Lower leg skin (tissue), 3 donors: ENCODE measurements at regions not wholly inside any gene's neighbourhood (a gene's known extent, or its start where the extent isn't known, plus 50 kb on each side); places are given as distances from the start of the nearest gene placed in this dataset.

Source experiments
- POLR2A ChIP-seq, 2 donors: fragments of 450-650 bp; IDR thresholded peaks; one replicate each; pipeline ENCODE4 v1.6.1; 2016 to 2017; ENCODE audit warnings: antibody characterized with exemption in 2 of 2, mild to moderate bottlenecking in 1 of 2, moderate library complexity in 1 of 2
- TF ChIP-seq, protein P1 (sequence below), 3 donors: fragments of 450-650 bp; IDR thresholded peaks; one replicate each; pipeline ENCODE4 v1.5.1; 2016; ENCODE audit warnings: antibody characterized with exemption in 3 of 3, mild to moderate bottlenecking in 3 of 3, moderate library complexity in 2 of 3

DNA sequence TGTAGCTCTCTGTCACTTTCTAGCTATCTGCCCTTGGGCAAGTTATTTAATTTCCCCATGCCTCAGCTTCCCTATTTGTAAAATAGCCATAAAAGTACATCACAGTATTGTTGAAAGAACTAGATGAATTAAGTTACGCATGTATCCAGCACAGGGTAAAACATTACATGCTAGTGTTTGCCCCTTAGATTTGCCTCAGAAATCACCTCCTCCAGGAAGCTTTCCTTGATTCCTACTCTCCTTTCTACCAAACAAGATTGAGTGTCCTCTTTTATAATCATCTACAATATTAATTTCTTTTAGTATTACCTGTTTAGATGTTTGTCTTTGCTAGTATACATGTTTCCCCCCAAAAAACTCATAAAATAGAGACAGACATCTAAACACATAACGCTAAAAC is 369.5 kb downstream of the GBA3 start:
- TF ChIP-seq, protein P1, sequence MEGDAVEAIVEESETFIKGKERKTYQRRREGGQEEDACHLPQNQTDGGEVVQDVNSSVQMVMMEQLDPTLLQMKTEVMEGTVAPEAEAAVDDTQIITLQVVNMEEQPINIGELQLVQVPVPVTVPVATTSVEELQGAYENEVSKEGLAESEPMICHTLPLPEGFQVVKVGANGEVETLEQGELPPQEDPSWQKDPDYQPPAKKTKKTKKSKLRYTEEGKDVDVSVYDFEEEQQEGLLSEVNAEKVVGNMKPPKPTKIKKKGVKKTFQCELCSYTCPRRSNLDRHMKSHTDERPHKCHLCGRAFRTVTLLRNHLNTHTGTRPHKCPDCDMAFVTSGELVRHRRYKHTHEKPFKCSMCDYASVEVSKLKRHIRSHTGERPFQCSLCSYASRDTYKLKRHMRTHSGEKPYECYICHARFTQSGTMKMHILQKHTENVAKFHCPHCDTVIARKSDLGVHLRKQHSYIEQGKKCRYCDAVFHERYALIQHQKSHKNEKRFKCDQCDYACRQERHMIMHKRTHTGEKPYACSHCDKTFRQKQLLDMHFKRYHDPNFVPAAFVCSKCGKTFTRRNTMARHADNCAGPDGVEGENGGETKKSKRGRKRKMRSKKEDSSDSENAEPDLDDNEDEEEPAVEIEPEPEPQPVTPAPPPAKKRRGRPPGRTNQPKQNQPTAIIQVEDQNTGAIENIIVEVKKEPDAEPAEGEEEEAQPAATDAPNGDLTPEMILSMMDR (IDR thresholded peaks at IDR 0.05) = no peak
- no peak for TF ChIP-seq POLR2A (IDR thresholded peaks at IDR 0.05)
